K562 (cell line): ENCODE measurements at regions not wholly inside any gene's neighbourhood (a gene's known extent, or its start where the extent isn't known, plus 50 kb on each side); places are given as distances from the start of the nearest gene placed in this dataset.

Source experiments
- ATAC-seq: fragments of 200-7000 bp; cut with Tn5 transposase; 3 replicates; pipeline ENCODE4 v1.9.1; 2020; ENCODE audit warnings: moderate library complexity
- BruUV-seq: library from RNA; stranded (reverse); fragments of 400-500 nt; replicated peaks from 2 replicates; lab custom pipeline; 2021; lab: Mats Ljungman, UMichigan
- CTCF ChIA-PET: fragments of 300-600 bp; formaldehyde crosslinking; extraction: SDS; loops from one replicate; lab custom pipeline; 2021; ENCODE audit warnings: low intra/inter-chr PET ratio; lab: Yijun Ruan, JAX
- POLR2A ChIA-PET: fragments of 300-600, 350-650 bp; sonication (Branson Sonifier 250); formaldehyde crosslinking; extraction: SDS; loops from one replicate; lab custom pipeline; 2021; ENCODE audit warnings: antibody characterized with exemption, inconsistent platforms; lab: Yijun Ruan, JAX
- DNase-seq, 4 experiments: peaks; one replicate each; pipeline versions ENCODE4 v3.0.0 to v3.0.0-alpha.2; 2011 to 2018; ENCODE audit warnings: low spot score in 3 of 4, mixed read lengths in 3 of 4; ENCODE audit errors: extremely low read depth in 1 of 4
- FAIRE-seq: peaks from 2 replicates; lab custom pipeline; 2011; peaks lifted over from hg19 to GRCh38; lab: Jason Lieb, UNC
- H2AFZ ChIP-seq: 2 replicates; pipeline ENCODE4 v1.6.0; 2011; ENCODE audit warnings: low read depth, low read length, control low read depth, inconsistent platforms
- H3K27ac ChIP-seq: fragments of 200-600 bp; 3 replicates; pipeline ENCODE4 v1.8.0; 2011; ENCODE audit warnings: low read depth, mild to moderate bottlenecking, control low read depth, inconsistent platforms, low read length, moderate library complexity, mixed read lengths; ENCODE audit errors: extremely low read depth
- H3K27me3 ChIP-seq, 2 experiments: fragments of 300-600 bp in 1 of 2; 2 replicates in 1 of 2; 3 replicates in 1 of 2; pipeline versions ENCODE4 v1.6.0 to v1.8.0; 2011; ENCODE audit warnings: inconsistent platforms in 2 of 2, low read length in 2 of 2, mild to moderate bottlenecking in 1 of 2, mixed read lengths in 1 of 2, moderate library complexity in 1 of 2; ENCODE audit not compliant: control insufficient read depth in 2 of 2, insufficient read depth in 2 of 2
- H3K36me3 ChIP-seq: fragments of 300-600 bp; 3 replicates; pipeline ENCODE4 v1.8.0; 2011; ENCODE audit warnings: mild to moderate bottlenecking, low read length, inconsistent platforms; ENCODE audit not compliant: control insufficient read depth, insufficient read depth
- H3K4me1 ChIP-seq, 2 experiments: fragments of 200-600 bp in 1 of 2; replicated peaks in 1 of 2; 2 replicates in 1 of 2; 3 replicates in 1 of 2; pipeline versions ENCODE4 v1.5.1 to v1.8.0; 2011; ENCODE audit warnings: inconsistent platforms in 2 of 2, low read length in 2 of 2, mild to moderate bottlenecking in 1 of 2, mixed read lengths in 1 of 2, moderate library complexity in 1 of 2; ENCODE audit not compliant: control insufficient read depth in 2 of 2, insufficient read depth in 2 of 2
- H3K4me2 ChIP-seq: 2 replicates; pipeline ENCODE4 v1.6.1; 2011; ENCODE audit warnings: low read length, control low read depth, inconsistent platforms, mixed read lengths; ENCODE audit not compliant: insufficient read depth
- H3K4me3 ChIP-seq: fragments of 200-600 bp; sonication (generic), shearing (Covaris generic); 2 replicates; pipeline ENCODE4 v1.5.1; 2016; ENCODE audit warnings: control low read depth, inconsistent platforms
- H3K79me2 ChIP-seq: fragments of 200-600 bp; 3 replicates; pipeline ENCODE4 v1.8.0; 2011; ENCODE audit warnings: low read length, inconsistent platforms; ENCODE audit not compliant: control insufficient read depth, insufficient read depth
- H3K9ac ChIP-seq, 2 experiments: 2 replicates each; pipeline versions ENCODE4 v1.6.0 to v1.6.1; 2011; ENCODE audit warnings: low read depth in 2 of 2, low read length in 2 of 2, control low read depth in 1 of 2, inconsistent platforms in 1 of 2, mild to moderate bottlenecking in 1 of 2, mixed read lengths in 1 of 2; ENCODE audit not compliant: insufficient read depth in 1 of 2
- H3K9me1 ChIP-seq: one replicate; pipeline ENCODE4 v1.6.0; 2011; ENCODE audit warnings: inconsistent platforms, mild to moderate bottlenecking, low read length, moderate library complexity; ENCODE audit not compliant: control insufficient read depth, insufficient read depth
- H3K9me3 ChIP-seq: replicated peaks from 2 replicates; pipeline ENCODE4 v1.5.1; 2011; ENCODE audit warnings: low read depth, low read length, inconsistent platforms; ENCODE audit not compliant: control insufficient read depth, insufficient read depth
- H4K20me1 ChIP-seq: replicated peaks from 2 replicates; pipeline ENCODE4 v1.6.1; 2011; ENCODE audit warnings: low read length, inconsistent platforms, mixed read lengths; ENCODE audit not compliant: control insufficient read depth, insufficient read depth
- C11orf30 ChIP-seq: fragments of 450-650 bp; IDR thresholded peaks from 2 replicates; pipeline ENCODE4 v1.6.1; 2016; ENCODE audit warnings: low read depth, mild to moderate bottlenecking
- HNRNPK ChIP-seq: fragments of 200-400 bp; formaldehyde crosslinking; IDR thresholded peaks from one replicate; pipeline ENCODE4 v1.6.1; 2018; ENCODE audit warnings: mild to moderate bottlenecking, low read depth, low read length; ENCODE audit not compliant: poor library complexity, severe bottlenecking
- HOXB6 ChIP-seq: fragments of 250-450 bp; sonication (Bioruptor Pico); IDR thresholded peaks from 2 replicates; pipeline ENCODE4 v1.5.1; 2022; ENCODE audit warnings: mild to moderate bottlenecking, borderline replicate concordance
- ILF3 ChIP-seq: fragments of 450-650 bp; IDR thresholded peaks from 2 replicates; pipeline ENCODE4 v1.6.1; 2018; ENCODE audit warnings: antibody characterized with exemption, mild to moderate bottlenecking, moderate library complexity, borderline replicate concordance
- MAFF ChIP-seq: IDR thresholded peaks from 2 replicates; pipeline ENCODE4 v1.6.1; 2012; ENCODE audit warnings: low read length, improper control_type of control experiment
- MAFG ChIP-seq: fragments of 450-650 bp; conservative IDR thresholded peaks from 2 replicates; pipeline ENCODE4 v1.6.1; 2016; ENCODE audit warnings: missing genetic modification characterization, missing compliant biosample characterization
- MAFK ChIP-seq: IDR thresholded peaks from 2 replicates; pipeline ENCODE4 v1.6.1; 2011; ENCODE audit warnings: low read length, improper control_type of control experiment
- NFE2 ChIP-seq: IDR thresholded peaks from 2 replicates; pipeline ENCODE4 v1.6.1; 2014; ENCODE audit warnings: antibody characterized with exemption, low read depth
- NFE2L1 ChIP-seq: fragments of 450-650 bp; IDR thresholded peaks from 2 replicates; pipeline ENCODE4 v1.6.1; 2016; ENCODE audit warnings: missing genetic modification characterization, low read depth, mild to moderate bottlenecking, missing compliant biosample characterization, moderate library complexity, borderline replicate concordance
- POU5F1 ChIP-seq: fragments of 150-350 bp; IDR thresholded peaks from 2 replicates; pipeline ENCODE4 v1.6.1; 2014; ENCODE audit warnings: borderline replicate concordance, low read length, low read depth, mild to moderate bottlenecking; ENCODE audit not compliant: partially characterized antibody
- TAF7 ChIP-seq: fragments of 450-650 bp; IDR thresholded peaks from 2 replicates; pipeline ENCODE4 v1.6.1; 2016; ENCODE audit warnings: missing genetic modification characterization, missing compliant biosample characterization
- ZNF316 ChIP-seq: fragments of 450-650 bp; IDR thresholded peaks from 2 replicates; pipeline ENCODE4 v1.6.1; 2016
- ZNF436 ChIP-seq: fragments of 250-450, 450-650 bp; sonication (Bioruptor Pico); formaldehyde crosslinking; IDR thresholded peaks from 2 replicates; pipeline ENCODE4 v1.7.0; 2020; ENCODE audit warnings: mild to moderate bottlenecking
- ZNF830 ChIP-seq: fragments of 250-450 bp; sonication (Bioruptor Pico); IDR thresholded peaks from 2 replicates; pipeline ENCODE4 v1.5.0; 2021; ENCODE audit warnings: mild to moderate bottlenecking
- WGBS: fragments of 100-300 bp; shearing (Covaris generic); methylation state at CpG from one replicate; pipeline ENCODE4 v1.1.6; 2016; ENCODE audit warnings: low coverage, mixed read lengths; ENCODE audit not compliant: insufficient coverage; ENCODE audit errors: missing lambda C conversion rate; 5-methylcytosine and 5-hydroxymethylcytosine counted together
- in situ Hi-C: fragments of 300-500 bp; cut with MboI; formaldehyde crosslinking; loops from 4 replicates; pipeline ENCODE4 v1.15.0; 2018; ENCODE audit warnings: inconsistent platforms, mixed read lengths
- intact Hi-C: fragments of 100-400 bp; cut with micrococcal nuclease; formaldehyde crosslinking; loops from 2 replicates; pipeline ENCODE4 v1.14.2; 2022

DNA sequence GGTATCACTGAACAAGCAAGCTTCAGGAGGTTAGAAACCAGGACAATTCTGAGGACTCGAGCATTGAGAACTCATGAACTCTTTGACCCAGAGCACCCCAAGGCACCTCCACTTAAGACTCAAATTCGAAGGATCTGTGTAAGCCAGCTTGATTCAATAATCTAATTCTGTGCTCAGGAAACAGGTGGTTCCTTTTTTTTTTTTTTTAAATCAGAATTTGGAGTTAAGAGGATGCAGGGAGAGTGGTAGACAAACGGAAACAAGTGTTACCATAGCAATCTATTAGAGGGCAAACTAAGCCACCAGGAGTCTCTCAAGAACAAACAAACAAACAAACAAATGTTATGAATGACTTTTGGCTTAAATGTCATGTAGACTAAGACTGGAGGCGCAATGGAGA lies 53.8 kb upstream of the DPH5 start:
- intact Hi-C loops, result no loop called here
- H3K36me3 ChIP-seq, result no peaks in the 10 kb centered on the region; the same call in 2 of the 3 replicates
- no peaks in the 10 kb centered on the region for H3K27me3 ChIP-seq
- no peaks in the 10 kb centered on the region for H3K9me1 ChIP-seq
- H3K9ac ChIP-seq, result no peak overlapping the region
- ChIA-PET POLR2A (no interaction called here), CTCF (interaction anchor here (0.7 kb wide), 1 partner anchor 9 kb away, joined by 4 read pairs; no protein-coding TSS in a partner anchor)
- no peak overlapping the region for H2AFZ ChIP-seq
- 66% methylated on average over 4 of the region's 4 CpGs for WGBS
- BruUV-seq, result no TSS peak
- no peak for ATAC-seq
- H3K79me2 ChIP-seq, result no peaks in the 10 kb centered on the region
- no peak for FAIRE-seq
- TF ChIP-seq ZNF436 (CRISPR knock-in tag), result no peak
- TF ChIP-seq POU5F1, result no peak
- TF ChIP-seq HOXB6 (CRISPR knock-in tag), result no peak
- no peak for TF ChIP-seq ILF3
- DNase-seq, result no peak
- no peak overlapping the region for H3K27ac ChIP-seq
- no peaks in the 10 kb centered on the region for H3K9me3 ChIP-seq
- peaks cover 0 to 2% of the 10 kb centered on the region in 2 experiments; a peak in 2 of 5 replicates for H3K4me1 ChIP-seq
- no peak overlapping the region for H3K4me3 ChIP-seq
- in situ Hi-C loops, result no loop called here
- no peak overlapping the region for H3K4me2 ChIP-seq
- H4K20me1 ChIP-seq, result no peaks in the 10 kb centered on the region

GRCh38 chr1:101077849-101078248 lies 52.3 kb upstream of the DPH5 start:
- in situ Hi-C loops, result no loop called here
- peaks cover 0 to 2% of the 10 kb centered on the region in 2 experiments; a peak in 2 of 5 replicates for H3K4me1 ChIP-seq
- no peaks in the 10 kb centered on the region for H3K79me2 ChIP-seq
- H3K9me3 ChIP-seq, result no peaks in the 10 kb centered on the region
- no TSS peak for BruUV-seq
- 30% methylated on average over 4 of the region's 4 CpGs for WGBS
- intact Hi-C loops, result no loop called here
- ChIA-PET POLR2A (no interaction called here), CTCF (no interaction called here)
- no peak overlapping the region for H3K9ac ChIP-seq
- peak overlapping the region; percentile 22; the same call in 1 of the 2 replicates for H2AFZ ChIP-seq
- DNase-seq (no peak), FAIRE-seq (no peak), ATAC-seq (peak; percentile 54; the same call in 2 of the 3 replicates)
- H3K4me2 ChIP-seq, result no peak overlapping the region
- H3K27me3 ChIP-seq, result no peaks in the 10 kb centered on the region
- H3K27ac ChIP-seq, result no peak overlapping the region
- no peaks in the 10 kb centered on the region; the same call in 2 of the 3 replicates for H3K36me3 ChIP-seq
- H3K9me1 ChIP-seq, result no peaks in the 10 kb centered on the region
- no peak overlapping the region for H3K4me3 ChIP-seq
- no peaks in the 10 kb centered on the region for H4K20me1 ChIP-seq
- TF ChIP-seq ZNF830 (no peak), NFE2L1 (0 out of 2 replicates have a peak, but pooled peaks have one; percentile 60), NFE2 (peak; percentile 78), HNRNPK (no peak), TAF7 (tag) (no peak), C11orf30 (peak; percentile 97), MAFG (tag) (peak; percentile 96), ZNF316 (peak; percentile 98), MAFK (peak; percentile 95), MAFF (peak; percentile 97)
